ENCODE measurements at regions not wholly inside any gene's neighbourhood (a gene's known extent, or its start where the extent isn't known, plus 50 kb on each side); places are given as distances from the start of the nearest gene placed in this dataset.

DNA sequence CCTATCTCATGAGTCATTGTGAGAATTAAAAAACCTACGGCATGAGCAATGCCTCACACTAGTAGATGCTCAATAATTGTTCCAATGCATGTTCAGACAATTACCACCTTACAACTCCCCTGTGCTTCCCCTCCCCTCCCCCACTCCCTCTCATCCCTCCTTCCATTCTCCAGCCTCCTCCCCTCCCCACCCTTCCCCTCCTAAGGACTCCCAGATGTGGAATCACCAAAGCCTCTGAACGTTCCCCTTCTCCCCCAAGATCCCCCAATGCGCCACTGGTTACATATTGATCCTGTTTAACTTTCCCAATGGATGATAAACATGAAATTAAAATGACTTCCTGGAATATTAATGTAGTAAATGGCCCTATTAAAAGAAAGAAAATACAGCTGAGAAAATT lies 84.8 kb downstream of the PCDH1 start (continued):
- TF ChIP-seq, protein P1, sequence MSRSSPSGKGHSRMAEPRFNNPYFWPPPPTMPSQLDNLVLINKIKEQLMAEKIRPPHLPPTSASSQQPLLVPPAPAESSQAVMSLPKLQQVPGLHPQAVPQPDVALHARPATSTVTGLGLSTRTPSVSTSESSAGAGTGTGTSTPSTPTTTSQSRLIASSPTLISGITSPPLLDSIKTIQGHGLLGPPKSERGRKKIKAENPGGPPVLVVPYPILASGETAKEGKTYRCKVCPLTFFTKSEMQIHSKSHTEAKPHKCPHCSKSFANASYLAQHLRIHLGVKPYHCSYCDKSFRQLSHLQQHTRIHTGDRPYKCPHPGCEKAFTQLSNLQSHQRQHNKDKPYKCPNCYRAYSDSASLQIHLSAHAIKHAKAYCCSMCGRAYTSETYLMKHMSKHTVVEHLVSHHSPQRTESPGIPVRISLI (CRISPR knock-in tag; IDR thresholded peaks at IDR 0.05; ENCODE audit: borderline replicate concordance): no peak
- no peak for TF ChIP-seq ZMYM4 (CRISPR knock-in tag; IDR thresholded peaks at IDR 0.05)
- no peak for TF ChIP-seq HDAC1 (CRISPR knock-in tag; IDR thresholded peaks at IDR 0.05)
- TF ChIP-seq, protein P2, sequence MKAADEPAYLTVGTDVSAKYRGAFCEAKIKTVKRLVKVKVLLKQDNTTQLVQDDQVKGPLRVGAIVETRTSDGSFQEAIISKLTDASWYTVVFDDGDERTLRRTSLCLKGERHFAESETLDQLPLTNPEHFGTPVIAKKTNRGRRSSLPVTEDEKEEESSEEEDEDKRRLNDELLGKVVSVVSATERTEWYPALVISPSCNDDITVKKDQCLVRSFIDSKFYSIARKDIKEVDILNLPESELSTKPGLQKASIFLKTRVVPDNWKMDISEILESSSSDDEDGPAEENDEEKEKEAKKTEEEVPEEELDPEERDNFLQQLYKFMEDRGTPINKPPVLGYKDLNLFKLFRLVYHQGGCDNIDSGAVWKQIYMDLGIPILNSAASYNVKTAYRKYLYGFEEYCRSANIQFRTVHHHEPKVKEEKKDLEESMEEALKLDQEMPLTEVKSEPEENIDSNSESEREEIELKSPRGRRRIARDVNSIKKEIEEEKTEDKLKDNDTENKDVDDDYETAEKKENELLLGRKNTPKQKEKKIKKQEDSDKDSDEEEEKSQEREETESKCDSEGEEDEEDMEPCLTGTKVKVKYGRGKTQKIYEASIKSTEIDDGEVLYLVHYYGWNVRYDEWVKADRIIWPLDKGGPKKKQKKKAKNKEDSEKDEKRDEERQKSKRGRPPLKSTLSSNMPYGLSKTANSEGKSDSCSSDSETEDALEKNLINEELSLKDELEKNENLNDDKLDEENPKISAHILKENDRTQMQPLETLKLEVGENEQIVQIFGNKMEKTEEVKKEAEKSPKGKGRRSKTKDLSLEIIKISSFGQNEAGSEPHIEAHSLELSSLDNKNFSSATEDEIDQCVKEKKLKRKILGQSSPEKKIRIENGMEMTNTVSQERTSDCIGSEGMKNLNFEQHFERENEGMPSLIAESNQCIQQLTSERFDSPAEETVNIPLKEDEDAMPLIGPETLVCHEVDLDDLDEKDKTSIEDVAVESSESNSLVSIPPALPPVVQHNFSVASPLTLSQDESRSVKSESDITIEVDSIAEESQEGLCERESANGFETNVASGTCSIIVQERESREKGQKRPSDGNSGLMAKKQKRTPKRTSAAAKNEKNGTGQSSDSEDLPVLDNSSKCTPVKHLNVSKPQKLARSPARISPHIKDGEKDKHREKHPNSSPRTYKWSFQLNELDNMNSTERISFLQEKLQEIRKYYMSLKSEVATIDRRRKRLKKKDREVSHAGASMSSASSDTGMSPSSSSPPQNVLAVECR (CRISPR knock-in tag; IDR thresholded peaks at IDR 0.05; ENCODE audit: borderline replicate concordance): no peak
- TF ChIP-seq, protein P3, sequence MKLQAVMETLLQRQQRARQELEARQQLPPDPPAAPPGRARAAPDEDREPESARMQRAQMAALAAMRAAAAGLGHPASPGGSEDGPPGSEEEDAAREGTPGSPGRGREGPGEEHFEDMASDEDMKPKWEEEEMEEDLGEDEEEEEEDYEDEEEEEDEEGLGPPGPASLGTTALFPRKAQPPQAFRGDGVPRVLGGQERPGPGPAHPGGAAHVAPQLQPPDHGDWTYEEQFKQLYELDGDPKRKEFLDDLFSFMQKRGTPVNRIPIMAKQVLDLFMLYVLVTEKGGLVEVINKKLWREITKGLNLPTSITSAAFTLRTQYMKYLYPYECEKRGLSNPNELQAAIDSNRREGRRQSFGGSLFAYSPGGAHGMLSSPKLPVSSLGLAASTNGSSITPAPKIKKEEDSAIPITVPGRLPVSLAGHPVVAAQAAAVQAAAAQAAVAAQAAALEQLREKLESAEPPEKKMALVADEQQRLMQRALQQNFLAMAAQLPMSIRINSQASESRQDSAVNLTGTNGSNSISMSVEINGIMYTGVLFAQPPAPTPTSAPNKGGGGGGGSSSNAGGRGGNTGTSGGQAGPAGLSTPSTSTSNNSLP (IDR thresholded peaks at IDR 0.05; ENCODE audit: low read depth, low read length): no peak

DNA sequence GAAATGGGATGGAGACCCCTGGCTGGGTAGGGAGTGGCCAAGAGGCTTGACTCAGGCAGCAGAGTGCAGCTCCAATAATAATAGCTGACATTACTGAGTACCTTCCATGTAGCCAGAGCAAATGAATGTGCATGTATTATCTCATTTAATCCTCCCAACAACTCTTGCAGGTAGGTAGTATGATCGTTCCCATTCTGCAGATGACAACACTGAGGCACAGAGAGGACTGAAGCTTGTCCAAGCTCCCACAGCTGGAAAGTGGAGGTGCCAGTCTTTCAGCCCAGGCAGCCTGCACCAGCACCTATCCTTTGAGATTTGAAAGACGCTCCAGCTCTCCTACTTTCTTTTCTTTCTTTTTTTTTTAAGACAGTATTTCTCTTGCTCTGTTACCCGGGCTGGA lies 87.6 kb downstream of the PCDH1 start:
- no peaks in the 10 kb centered on the region for H4K20me1 ChIP-seq (ENCODE audit: insufficient read depth, low read length)
- no peak for ATAC-seq
- H3K4me1 ChIP-seq (ENCODE audit: insufficient read depth, low read length): no peaks in the 10 kb centered on the region
- no peak overlapping the region for H3K27ac ChIP-seq (ENCODE audit: extremely low read length, insufficient read depth, low read length)
- WGBS (ENCODE audit: low lambda C conversion rate): 7% methylated on average over 3 of the region's 3 CpGs
- intact Hi-C loops (cut with micrococcal nuclease; ENCODE audit: unreplicated experiment) (no loop called here), in situ Hi-C loops (cut with HindIII; ENCODE audit: extremely low pct_ligation_motif_present, low pct_unique_long_range_greater_than_20kb) (no loop called here)
- ChIA-PET CTCF (ENCODE audit: low intra/inter-chr PET ratio, low total read pairs) (no interaction called here), POLR2A (no interaction called here)
- no peaks in the 10 kb centered on the region for H3K79me2 ChIP-seq (ENCODE audit: insufficient read depth, low read length)
- no peaks in the 10 kb centered on the region for H3K9me3 ChIP-seq (ENCODE audit: low read length)
- no peak for FAIRE-seq
- no peak overlapping the region for H3K4me2 ChIP-seq (ENCODE audit: low read depth, low read length)
- no peak overlapping the region for H3K4me3 ChIP-seq (replicated peaks in 1 of 3; ENCODE audit: insufficient read depth in 1 of 3, low read depth in 2 of 3, low read length in 3 of 3)
- peaks cover 1 to 23% of the 10 kb centered on the region in 2 experiments; a peak in 1 of 5 replicates for H3K27me3 ChIP-seq (ENCODE audit: control insufficient read depth in 1 of 2, insufficient read depth in 2 of 2, low read length in 2 of 2)
- BruUV-seq (replicated peaks): no TSS peak
- no peak overlapping the region for H2AFZ ChIP-seq (ENCODE audit: low read length)
- H3K9ac ChIP-seq (ENCODE audit: insufficient read depth, low read depth, low read length): no peak overlapping the region
- DNase-seq (ENCODE audit: low spot score): no peak
- TF ChIP-seq ZNF629 (CRISPR knock-in tag; conservative IDR thresholded peaks at IDR 0.05) (peak; percentile 62), RARA (CRISPR knock-in tag; IDR thresholded peaks at IDR 0.05) (no peak)
- H3K36me3 ChIP-seq (replicated peaks in 1 of 2; ENCODE audit: control insufficient read depth in 1 of 2, insufficient read depth in 2 of 2, low read length in 2 of 2): no peaks in the 10 kb centered on the region

All from HepG2 (cell line).